ENCODE measurements at regions not wholly inside any gene's neighbourhood (a gene's known extent, or its start where the extent isn't known, plus 50 kb on each side); places are given as distances from the start of the nearest gene placed in this dataset.
"Not testable (repeated sequence)": the region's sequence is repeated elsewhere in the genome, so short reads cannot be mapped to it uniquely, and the experiment has no call there.

DNA sequence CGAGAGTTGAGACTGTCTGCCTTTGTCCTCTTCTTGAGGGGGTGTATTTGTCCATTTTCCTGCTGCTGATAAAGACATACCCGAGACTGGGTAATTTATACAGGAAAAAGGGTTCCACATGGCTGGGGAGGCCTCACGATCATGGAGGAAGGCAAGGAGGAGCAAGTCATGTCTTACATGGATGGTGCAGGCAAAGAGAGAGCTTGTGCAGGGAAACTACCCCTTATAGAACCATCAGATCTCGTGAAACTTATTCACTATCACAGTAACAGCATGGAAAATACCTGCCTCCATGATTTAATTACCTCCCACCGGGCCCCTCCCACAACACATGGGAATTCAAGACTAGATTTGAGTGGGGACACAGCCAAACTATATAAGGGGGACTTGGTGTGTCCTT lies 338.2 kb upstream of the TNRC6C start:
- DNase-seq (ENCODE audit: low spot score): no peak
- H3K4me1 Mint-ChIP-seq (ENCODE audit: unreplicated experiment): no peaks in the 10 kb centered on the region
- H3K4me3 Mint-ChIP-seq (ENCODE audit: unreplicated experiment): no peak overlapping the region
- H3K36me3 Mint-ChIP-seq (ENCODE audit: low read depth, unreplicated experiment): no peaks in the 10 kb centered on the region
- H3K9me3 Mint-ChIP-seq (ENCODE audit: unreplicated experiment): no peaks in the 10 kb centered on the region
- H3K27ac Mint-ChIP-seq (ENCODE audit: unreplicated experiment): no peak overlapping the region
- peaks cover 13% of the 10 kb centered on the region for H3K27me3 Mint-ChIP-seq (ENCODE audit: unreplicated experiment)
- no peak for TF ChIP-seq CTCF (IDR thresholded peaks at IDR 0.05; ENCODE audit: unreplicated experiment)

DNA sequence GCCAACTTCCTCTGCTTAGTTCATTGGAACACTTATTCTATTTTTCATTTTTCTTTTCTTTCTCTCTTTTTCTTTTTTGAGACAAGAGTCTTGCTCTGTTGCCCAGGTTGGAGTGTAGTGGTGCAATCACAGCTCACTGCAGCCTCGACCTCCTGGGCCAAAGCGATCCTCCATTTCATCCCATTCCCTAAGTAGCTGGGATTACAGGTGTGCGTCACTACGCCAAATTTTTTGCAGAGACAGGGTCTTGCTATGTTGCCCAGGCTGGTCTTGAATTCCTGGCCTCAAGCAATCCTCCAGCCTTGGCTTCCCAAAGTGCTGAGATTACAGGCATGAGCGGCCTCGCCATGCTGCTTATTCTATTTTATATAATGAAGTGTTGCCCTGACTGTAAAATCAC lies 336.4 kb upstream of the TNRC6C start:
- H3K27me3 Mint-ChIP-seq (ENCODE audit: unreplicated experiment): peaks cover 13% of the 10 kb centered on the region
- not testable (repeated sequence) for H3K4me1 Mint-ChIP-seq (ENCODE audit: unreplicated experiment); H3K27ac Mint-ChIP-seq (ENCODE audit: unreplicated experiment); H3K4me3 Mint-ChIP-seq (ENCODE audit: unreplicated experiment); H3K36me3 Mint-ChIP-seq (ENCODE audit: low read depth, unreplicated experiment); H3K9me3 Mint-ChIP-seq (ENCODE audit: unreplicated experiment); DNase-seq (ENCODE audit: low spot score)

DNA sequence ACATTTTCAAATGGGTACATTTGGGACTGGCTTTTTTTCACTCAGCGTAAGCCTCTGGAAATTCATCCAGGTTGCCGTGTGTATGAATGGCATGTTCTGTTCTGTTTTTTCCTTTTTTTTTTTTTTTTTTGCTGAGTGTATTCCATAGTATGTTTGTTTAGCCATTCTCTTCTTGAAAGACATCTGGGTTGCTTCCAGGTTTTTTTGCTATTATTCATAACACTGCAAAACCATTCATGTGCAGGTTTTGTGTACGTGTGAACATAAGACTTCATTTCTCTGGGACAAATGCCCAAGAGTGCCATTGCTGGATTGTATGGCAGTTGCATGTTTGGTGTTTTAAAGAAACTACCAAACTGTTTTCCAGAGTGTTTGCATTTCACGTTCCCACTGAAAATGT lies 335.9 kb upstream of the TNRC6C start:
- no peak for TF ChIP-seq CTCF (IDR thresholded peaks at IDR 0.05; ENCODE audit: unreplicated experiment)
- Mint-ChIP-seq H3K4me1 (ENCODE audit: unreplicated experiment) (no peaks in the 10 kb centered on the region), H3K27ac (ENCODE audit: unreplicated experiment) (no peak overlapping the region), H3K4me3 (ENCODE audit: unreplicated experiment) (no peak overlapping the region), H3K27me3 (ENCODE audit: unreplicated experiment) (peaks cover 9% of the 10 kb centered on the region), H3K36me3 (ENCODE audit: low read depth, unreplicated experiment) (no peaks in the 10 kb centered on the region), H3K9me3 (ENCODE audit: unreplicated experiment) (no peaks in the 10 kb centered on the region)
- DNase-seq (ENCODE audit: low spot score): no peak

GRCh38 chr17:77623321-77623720 lies 335.2 kb upstream of the TNRC6C start:
- H3K27ac Mint-ChIP-seq (ENCODE audit: unreplicated experiment); H3K4me1 Mint-ChIP-seq (ENCODE audit: unreplicated experiment); DNase-seq (ENCODE audit: low spot score); H3K4me3 Mint-ChIP-seq (ENCODE audit: unreplicated experiment); H3K27me3 Mint-ChIP-seq (ENCODE audit: unreplicated experiment); H3K9me3 Mint-ChIP-seq (ENCODE audit: unreplicated experiment); H3K36me3 Mint-ChIP-seq (ENCODE audit: low read depth, unreplicated experiment): not testable (repeated sequence)

GRCh38 chr17:77628035-77628434 lies 330.5 kb upstream of the TNRC6C start:
- TF ChIP-seq CTCF (IDR thresholded peaks at IDR 0.05; ENCODE audit: unreplicated experiment): no peak
- H3K4me3 Mint-ChIP-seq (ENCODE audit: unreplicated experiment): no peak overlapping the region
- H3K9me3 Mint-ChIP-seq (ENCODE audit: unreplicated experiment): no peaks in the 10 kb centered on the region
- H3K27ac Mint-ChIP-seq (ENCODE audit: unreplicated experiment): no peak overlapping the region
- DNase-seq (ENCODE audit: low spot score): no peak
- no peaks in the 10 kb centered on the region for H3K4me1 Mint-ChIP-seq (ENCODE audit: unreplicated experiment)
- H3K36me3 Mint-ChIP-seq (ENCODE audit: low read depth, unreplicated experiment): no peaks in the 10 kb centered on the region
- peaks cover 3% of the 10 kb centered on the region for H3K27me3 Mint-ChIP-seq (ENCODE audit: unreplicated experiment)

GRCh38 chr17:77629284-77629683 lies 329.2 kb upstream of the TNRC6C start:
- not testable (repeated sequence) for H3K27me3 Mint-ChIP-seq (ENCODE audit: unreplicated experiment); H3K4me3 Mint-ChIP-seq (ENCODE audit: unreplicated experiment); H3K36me3 Mint-ChIP-seq (ENCODE audit: low read depth, unreplicated experiment); H3K4me1 Mint-ChIP-seq (ENCODE audit: unreplicated experiment); H3K9me3 Mint-ChIP-seq (ENCODE audit: unreplicated experiment); H3K27ac Mint-ChIP-seq (ENCODE audit: unreplicated experiment); DNase-seq (ENCODE audit: low spot score)

DNA sequence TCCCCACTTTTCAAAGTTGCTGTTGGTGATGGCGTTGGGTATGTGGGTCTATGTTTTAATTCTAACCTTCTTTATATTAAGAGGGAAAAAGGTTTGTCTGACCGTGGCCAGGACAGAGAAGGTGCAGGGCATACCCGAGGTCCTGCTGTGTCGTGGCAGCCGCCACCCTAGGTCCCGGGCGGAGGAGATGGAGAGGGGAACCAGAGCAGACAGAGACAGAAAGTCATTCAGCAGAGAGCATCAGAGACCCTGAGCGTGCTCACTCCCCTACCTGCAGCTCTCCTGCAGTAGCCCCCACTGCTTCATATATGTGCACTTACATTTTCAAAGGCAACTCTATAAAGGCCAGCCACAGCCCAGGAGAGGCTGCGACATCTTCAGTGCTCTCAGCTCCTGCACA lies 327.2 kb upstream of the TNRC6C start:
- DNase-seq (ENCODE audit: low spot score): no peak
- H3K27me3 Mint-ChIP-seq (ENCODE audit: unreplicated experiment): peaks cover 4% of the 10 kb centered on the region
- no peak overlapping the region for H3K4me3 Mint-ChIP-seq (ENCODE audit: unreplicated experiment)
- no peaks in the 10 kb centered on the region for H3K36me3 Mint-ChIP-seq (ENCODE audit: low read depth, unreplicated experiment)
- no peak overlapping the region for H3K27ac Mint-ChIP-seq (ENCODE audit: unreplicated experiment)
- TF ChIP-seq CTCF (IDR thresholded peaks at IDR 0.05; ENCODE audit: unreplicated experiment): no peak
- H3K9me3 Mint-ChIP-seq (ENCODE audit: unreplicated experiment): no peaks in the 10 kb centered on the region
- peaks cover 5% of the 10 kb centered on the region for H3K4me1 Mint-ChIP-seq (ENCODE audit: unreplicated experiment)
